ACC112 (cell line): ENCODE measurements at regions not wholly inside any gene's neighbourhood (a gene's known extent, or its start where the extent isn't known, plus 50 kb on each side); places are given as distances from the start of the nearest gene placed in this dataset.

Experiments used
- H2AFZ ChIP-seq: fragments of 200-600 bp; sonication (generic); one replicate; pipeline ENCODE4 v1.6.0; 2017; ENCODE audit warnings: antibody characterized with exemption, low read length; ENCODE audit not compliant: unreplicated experiment
- H3K27ac ChIP-seq: fragments of 200-600 bp; sonication (generic); 2 replicates; pipeline ENCODE4 v1.5.1; 2014; ENCODE audit warnings: low read depth, mild to moderate bottlenecking, antibody characterized with exemption, low read length, moderate library complexity
- H3K27me3 ChIP-seq: fragments of 200-600 bp; sonication (generic); 2 replicates; pipeline ENCODE4 v1.6.1; 2014; ENCODE audit warnings: mild to moderate bottlenecking, antibody characterized with exemption, low read length, moderate library complexity, mixed read lengths; ENCODE audit not compliant: insufficient read depth
- H3K36me3 ChIP-seq: fragments of 200-600 bp; sonication (generic); 2 replicates; pipeline ENCODE4 v1.6.1; 2016; ENCODE audit warnings: mild to moderate bottlenecking, antibody characterized with exemption, low read length, moderate library complexity, mixed read lengths; ENCODE audit not compliant: insufficient read depth
- H3K4me1 ChIP-seq: fragments of 200-600 bp; sonication (generic); one replicate; pipeline ENCODE4 v1.6.1; 2016; ENCODE audit warnings: low read length, mixed read lengths; ENCODE audit not compliant: insufficient read depth, unreplicated experiment, control insufficient read depth
- H3K4me3 ChIP-seq: fragments of 200-600 bp; sonication (generic); 2 replicates; pipeline ENCODE4 v1.5.1; 2014; ENCODE audit warnings: mild to moderate bottlenecking, low read depth, low read length
- H3K79me2 ChIP-seq: fragments of 200-600 bp; sonication (generic); one replicate; pipeline ENCODE4 v1.6.0; 2016; ENCODE audit warnings: low read length; ENCODE audit not compliant: control insufficient read depth, unreplicated experiment, insufficient read depth

DNA sequence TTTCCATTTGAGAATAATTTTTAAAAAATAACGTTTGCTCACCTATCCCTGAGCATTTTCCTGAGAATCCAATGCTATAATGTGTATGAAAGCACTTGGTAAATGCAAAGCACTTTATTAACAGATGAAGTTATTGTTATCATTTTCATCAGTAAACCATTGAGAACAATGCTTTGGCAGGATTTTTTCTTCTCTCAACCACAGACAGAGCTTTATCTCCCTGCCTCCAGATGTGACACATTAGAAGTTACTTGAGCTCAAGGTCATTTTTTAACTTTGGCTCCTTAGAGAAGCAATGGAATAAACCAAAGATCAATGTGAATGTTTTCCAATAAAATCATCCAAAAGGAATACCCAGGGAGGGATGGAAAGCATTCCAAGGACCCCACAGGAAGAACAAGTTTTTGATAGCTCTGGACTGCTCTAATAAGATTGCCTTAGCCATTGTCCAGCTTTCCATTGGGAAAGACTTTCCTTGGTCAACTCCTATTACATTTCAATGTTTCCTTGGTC is 118.9 kb upstream of the NT5C1B start:
- no peaks in the 10 kb centered on the region for H3K27me3 ChIP-seq
- H3K36me3 ChIP-seq = peaks cover 6% of the 10 kb centered on the region
- H3K79me2 ChIP-seq = no peaks in the 10 kb centered on the region
- H2AFZ ChIP-seq = no peak overlapping the region
- peaks cover 13% of the 10 kb centered on the region for H3K4me1 ChIP-seq
- no peak overlapping the region for H3K27ac ChIP-seq
- H3K4me3 ChIP-seq = no peak overlapping the region

DNA sequence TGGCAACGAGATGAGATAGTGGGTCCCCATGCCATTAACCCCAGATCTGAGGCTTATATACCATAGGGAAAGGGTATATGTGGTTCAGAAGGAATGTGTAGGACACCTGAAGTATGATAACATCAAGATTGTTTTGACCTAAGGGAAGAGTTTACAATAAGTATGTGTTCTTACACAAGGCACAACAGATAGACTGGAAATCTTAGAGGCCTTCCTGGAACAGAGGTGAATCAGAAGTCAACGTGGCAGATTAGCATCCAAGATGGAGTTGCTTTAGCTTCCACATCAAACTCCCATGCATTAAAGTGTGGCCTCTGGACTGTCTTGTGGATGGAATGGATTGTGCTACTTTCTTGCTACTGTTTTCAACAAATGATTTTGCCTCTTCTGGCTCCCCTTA is 116.6 kb upstream of the NT5C1B start:
- Histone ChIP-seq H3K4me1 (peaks cover 35% of the 10 kb centered on the region), H3K36me3 (no peaks in the 10 kb centered on the region), H3K4me3 (no peak overlapping the region), H3K27me3 (no peaks in the 10 kb centered on the region), H2AFZ (no peak overlapping the region), H3K27ac (no peak overlapping the region), H3K79me2 (no peaks in the 10 kb centered on the region)

DNA sequence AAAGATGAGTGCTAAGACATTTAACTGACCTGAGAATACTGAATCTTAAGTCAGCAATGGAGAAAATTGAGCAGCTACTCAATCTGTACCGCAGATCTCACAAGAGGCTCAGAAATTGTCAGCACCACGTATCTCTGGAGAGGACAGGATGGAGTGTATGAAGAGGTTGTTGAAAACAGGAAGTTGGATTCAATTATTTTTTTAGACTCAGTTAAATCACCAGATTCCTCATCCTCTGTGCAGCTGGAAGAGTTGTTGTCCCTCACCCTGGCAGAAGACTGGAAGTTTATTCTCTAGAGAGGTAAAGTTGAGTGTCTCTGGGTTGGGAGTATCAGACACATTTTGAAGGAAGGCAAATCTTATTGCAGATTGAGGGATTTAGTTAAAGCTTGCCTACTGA is 114.9 kb upstream of the NT5C1B start:
- Histone ChIP-seq H3K36me3 (no peaks in the 10 kb centered on the region), H3K4me3 (no peak overlapping the region), H2AFZ (no peak overlapping the region), H3K4me1 (peaks cover 39% of the 10 kb centered on the region), H3K27me3 (no peaks in the 10 kb centered on the region), H3K27ac (no peak overlapping the region), H3K79me2 (no peaks in the 10 kb centered on the region)

DNA sequence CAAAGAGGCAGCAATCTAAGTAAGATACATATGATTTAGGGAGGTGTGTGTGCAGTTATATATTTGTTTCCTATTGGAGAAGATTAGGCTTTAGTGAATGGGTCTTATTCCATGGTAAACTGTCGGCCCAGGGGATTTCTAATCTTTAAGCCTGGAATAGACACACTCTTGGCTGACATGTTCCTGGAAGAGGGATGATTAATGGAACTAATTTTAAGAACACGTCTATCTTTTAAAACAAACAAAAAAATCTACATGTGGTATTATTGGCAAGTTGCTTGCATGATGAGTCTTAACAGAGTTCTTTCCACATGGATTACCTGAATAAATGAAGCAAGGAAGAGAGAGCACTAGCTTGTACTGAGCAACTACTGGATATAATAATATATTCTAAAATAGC is 114.2 kb upstream of the NT5C1B start:
- peak overlapping the region; percentile 57 for H2AFZ ChIP-seq
- no peak overlapping the region for H3K4me3 ChIP-seq
- H3K27ac ChIP-seq = peak overlapping the region; percentile 38
- H3K79me2 ChIP-seq = no peaks in the 10 kb centered on the region
- no peaks in the 10 kb centered on the region for H3K36me3 ChIP-seq
- H3K4me1 ChIP-seq = peaks cover 39% of the 10 kb centered on the region
- H3K27me3 ChIP-seq = no peaks in the 10 kb centered on the region

DNA sequence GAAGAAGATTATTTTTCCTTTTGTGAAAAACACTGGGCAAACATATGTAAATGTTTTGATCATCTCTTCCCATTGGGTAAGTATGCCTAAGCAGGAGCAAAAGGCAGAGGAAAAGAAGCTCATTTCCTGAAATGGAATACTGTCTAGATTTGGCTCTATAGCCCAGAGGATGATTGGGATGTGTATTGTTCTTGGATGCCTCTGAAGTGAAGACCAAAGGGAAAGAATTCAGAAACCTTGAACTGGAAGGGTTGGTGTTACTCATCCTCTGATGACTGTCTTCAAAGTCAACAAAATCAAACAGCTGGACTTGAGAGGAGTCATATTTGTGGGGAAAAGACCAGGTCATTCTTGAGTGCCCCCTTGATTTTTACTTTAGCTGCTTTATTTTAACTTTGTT is 112.6 kb upstream of the NT5C1B start:
- no peaks in the 10 kb centered on the region for H3K36me3 ChIP-seq
- no peaks in the 10 kb centered on the region for H3K27me3 ChIP-seq
- peaks cover 39% of the 10 kb centered on the region for H3K4me1 ChIP-seq
- H3K27ac ChIP-seq = peak overlapping the region; percentile 54
- no peaks in the 10 kb centered on the region for H3K79me2 ChIP-seq
- no peak overlapping the region for H3K4me3 ChIP-seq
- H2AFZ ChIP-seq = peak overlapping the region; percentile 34

DNA sequence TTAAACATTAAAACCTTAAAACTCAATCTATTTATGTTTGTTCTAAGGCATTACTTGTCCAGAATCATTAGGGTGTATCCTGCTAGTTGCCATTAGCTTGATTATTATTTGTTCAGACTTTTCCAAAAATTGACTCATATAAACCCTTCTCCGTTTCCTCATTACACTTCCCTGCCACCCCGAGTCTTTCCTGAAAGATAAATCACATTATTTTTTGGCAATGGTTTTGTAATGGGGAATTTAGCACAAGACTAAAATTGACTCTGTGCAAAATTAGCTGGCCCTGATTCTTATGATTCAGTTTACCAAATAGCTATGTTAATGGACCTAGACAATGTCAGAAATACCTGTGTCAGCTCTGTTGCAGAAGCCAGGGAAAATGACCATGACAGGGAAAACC is 112.2 kb upstream of the NT5C1B start:
- no peak overlapping the region for H3K4me3 ChIP-seq
- no peaks in the 10 kb centered on the region for H3K79me2 ChIP-seq
- H3K27ac ChIP-seq = peak overlapping the region; percentile 54
- H2AFZ ChIP-seq = peak overlapping the region; percentile 34
- H3K4me1 ChIP-seq = peaks cover 39% of the 10 kb centered on the region
- H3K27me3 ChIP-seq = no peaks in the 10 kb centered on the region
- no peaks in the 10 kb centered on the region for H3K36me3 ChIP-seq

DNA sequence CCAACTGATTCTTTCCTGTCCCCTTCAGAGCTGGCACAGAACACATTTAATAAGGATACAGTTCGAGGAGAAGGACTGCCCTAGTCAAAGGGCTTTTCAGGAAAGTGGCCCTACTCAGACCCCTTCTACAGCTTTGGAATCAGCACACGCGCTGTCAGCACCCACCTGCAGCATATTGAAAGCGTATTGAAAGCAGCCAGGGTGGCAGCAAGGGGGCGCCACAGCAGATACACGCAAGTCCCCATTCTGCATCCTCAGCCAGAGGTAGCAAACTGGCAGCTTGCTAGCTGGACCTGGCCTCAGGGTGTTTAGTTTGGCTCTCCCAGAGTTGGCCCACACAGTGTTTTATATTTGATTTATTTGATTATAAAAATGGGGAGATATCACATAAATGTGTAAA is 101.0 kb upstream of the NT5C1B start:
- H3K4me3 ChIP-seq = no peak overlapping the region
- H3K36me3 ChIP-seq = no peaks in the 10 kb centered on the region
- no peak overlapping the region for H3K27ac ChIP-seq
- H2AFZ ChIP-seq = no peak overlapping the region
- H3K4me1 ChIP-seq = no peaks in the 10 kb centered on the region
- no peaks in the 10 kb centered on the region for H3K79me2 ChIP-seq
- no peaks in the 10 kb centered on the region for H3K27me3 ChIP-seq

DNA sequence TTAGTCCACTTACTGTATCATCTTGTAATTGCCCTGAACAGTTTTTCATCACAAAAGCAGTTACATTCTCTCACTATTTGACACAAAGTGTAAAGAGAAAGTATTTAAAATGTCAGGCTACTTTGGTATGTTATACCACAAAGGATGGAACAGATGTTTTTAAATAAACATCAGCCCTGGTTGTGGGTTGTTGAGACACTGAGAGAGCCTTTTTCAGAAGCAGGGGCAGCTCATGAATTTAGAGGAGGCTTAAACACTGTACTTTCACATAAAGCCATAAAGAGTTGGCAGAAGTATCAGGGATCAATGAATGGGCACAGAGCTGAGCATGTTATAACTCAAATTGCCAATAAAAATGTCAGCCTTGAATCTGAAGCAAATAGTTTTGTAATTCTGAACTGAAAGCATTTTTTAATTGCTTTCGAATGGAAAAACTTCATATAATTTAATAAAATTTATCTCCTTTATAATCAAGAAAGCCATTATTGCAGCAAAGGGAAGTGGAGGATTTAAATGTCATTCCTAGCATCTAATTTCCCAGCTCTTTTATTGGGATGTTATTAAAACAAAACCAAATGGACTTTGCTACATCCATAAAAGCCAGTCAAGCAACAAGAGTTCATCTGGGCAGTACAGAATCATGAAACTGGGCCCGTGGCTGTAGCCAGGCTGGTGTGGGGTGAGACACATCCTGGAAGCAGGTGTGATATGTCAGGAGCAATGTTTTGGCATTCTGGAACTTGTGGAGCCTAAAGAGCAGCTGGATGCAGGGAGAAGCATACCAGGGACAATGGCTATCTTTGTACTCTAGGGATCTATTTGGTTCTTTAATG is 95.1 kb upstream of the NT5C1B start:
- Histone ChIP-seq H2AFZ (no peak overlapping the region), H3K4me3 (no peak overlapping the region), H3K27ac (no peak overlapping the region), H3K79me2 (no peaks in the 10 kb centered on the region), H3K36me3 (no peaks in the 10 kb centered on the region), H3K4me1 (no peaks in the 10 kb centered on the region), H3K27me3 (no peaks in the 10 kb centered on the region)

DNA sequence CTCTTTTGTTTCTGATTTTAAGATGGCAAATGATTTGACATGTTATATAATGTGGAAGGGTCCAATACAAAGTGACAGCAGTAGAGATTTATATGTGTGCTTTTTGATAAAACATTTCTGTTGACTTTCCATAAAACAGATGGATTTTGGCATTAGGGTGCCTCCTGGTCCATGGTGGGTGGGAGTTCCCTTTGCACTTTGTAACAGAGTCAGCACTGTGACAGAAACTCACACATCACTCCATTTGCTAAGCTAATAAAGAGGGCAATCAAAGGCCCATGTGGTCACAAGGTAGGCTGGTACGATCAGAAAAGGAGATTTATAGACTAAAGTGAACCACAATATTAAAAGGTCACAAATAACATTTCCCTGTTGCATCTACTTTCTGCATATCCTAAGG is 93.3 kb upstream of the NT5C1B start:
- no peak overlapping the region for H2AFZ ChIP-seq
- no peak overlapping the region for H3K4me3 ChIP-seq
- no peaks in the 10 kb centered on the region for H3K36me3 ChIP-seq
- no peak overlapping the region for H3K27ac ChIP-seq
- H3K4me1 ChIP-seq = no peaks in the 10 kb centered on the region
- H3K79me2 ChIP-seq = no peaks in the 10 kb centered on the region
- H3K27me3 ChIP-seq = no peaks in the 10 kb centered on the region

DNA sequence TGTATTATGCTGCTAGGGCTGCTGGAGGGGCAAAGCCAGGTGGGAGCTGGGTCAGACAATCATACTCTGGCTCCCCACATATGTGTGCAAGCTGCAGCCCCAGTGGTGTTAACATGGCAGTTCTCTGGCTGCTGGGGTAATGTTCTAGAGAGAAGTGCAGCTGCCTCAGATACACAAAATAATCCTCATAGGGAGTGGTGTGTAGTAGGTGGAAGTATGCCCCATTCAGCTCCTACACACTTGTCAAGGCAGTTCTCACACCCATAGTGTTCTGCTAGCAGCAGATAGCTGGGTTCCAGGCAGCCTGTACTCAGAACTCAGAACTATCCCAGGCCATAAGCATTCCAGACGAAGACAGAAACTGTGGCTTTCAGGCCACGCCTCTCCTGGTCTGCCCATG is 87.9 kb upstream of the NT5C1B start:
- H3K27ac ChIP-seq = no peak overlapping the region
- no peaks in the 10 kb centered on the region for H3K79me2 ChIP-seq
- H3K27me3 ChIP-seq = no peaks in the 10 kb centered on the region
- no peak overlapping the region for H3K4me3 ChIP-seq
- H3K36me3 ChIP-seq = no peaks in the 10 kb centered on the region
- H2AFZ ChIP-seq = no peak overlapping the region
- H3K4me1 ChIP-seq = no peaks in the 10 kb centered on the region

DNA sequence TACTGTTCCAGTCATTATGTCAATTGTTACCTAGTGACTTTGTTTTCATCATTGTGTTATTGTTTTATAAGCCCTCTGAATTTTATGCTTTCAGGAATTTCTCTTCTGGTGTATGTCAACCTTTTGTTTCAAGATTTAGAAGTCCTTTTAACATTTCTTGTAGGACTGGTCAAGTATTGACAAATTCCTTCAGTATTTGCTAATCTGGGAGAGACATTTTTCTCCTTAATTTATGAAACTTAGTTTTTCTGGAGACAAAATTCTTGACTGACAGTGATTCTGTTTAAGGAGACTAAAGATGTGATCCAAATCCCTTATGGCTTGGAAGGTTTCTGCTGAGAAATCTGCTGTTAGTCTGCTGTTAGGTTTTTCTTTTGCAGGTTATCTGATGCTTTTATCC is 84.9 kb upstream of the NT5C1B start:
- no peaks in the 10 kb centered on the region for H3K36me3 ChIP-seq
- no peak overlapping the region for H3K4me3 ChIP-seq
- H3K4me1 ChIP-seq = no peaks in the 10 kb centered on the region
- no peak overlapping the region for H2AFZ ChIP-seq
- H3K27ac ChIP-seq = no peak overlapping the region
- H3K79me2 ChIP-seq = no peaks in the 10 kb centered on the region
- no peaks in the 10 kb centered on the region for H3K27me3 ChIP-seq
